Upper lobe of left lung (tissue), 6 donors: ENCODE measurements at regions not wholly inside any gene's neighbourhood (a gene's known extent, or its start where the extent isn't known, plus 50 kb on each side); places are given as distances from the start of the nearest gene placed in this dataset.

Experiments
- ATAC-seq, 2 donors: fragments of 200-7000 bp; cut with Tn5 transposase; one replicate each; pipeline ENCODE4 v1.9.1; 2022; ENCODE audit warnings: mild to moderate bottlenecking in 2 of 2, moderate library complexity in 2 of 2; ENCODE audit not compliant: low FRiP score in 2 of 2
- DNase-seq, 2 donors: peaks; one replicate each; pipeline ENCODE4 v3.0.0-alpha.2; 2019 to 2020
- H3K27ac ChIP-seq, 4 donors: fragments of 200-600 bp; sonication (generic); one replicate each; pipeline ENCODE4 v1.5.1; 2016 to 2019
- H3K27me3 ChIP-seq, 4 donors: fragments of 200-600 bp; sonication (generic); one replicate each; pipeline ENCODE4 v1.5.1; 2017 to 2019
- H3K36me3 ChIP-seq, 4 donors: fragments of 200-600 bp; sonication (generic); one replicate each; pipeline ENCODE4 v1.5.1; 2016 to 2019
- H3K4me1 ChIP-seq, 4 donors: fragments of 200-600 bp; sonication (generic); one replicate each; pipeline ENCODE4 v1.5.1; 2018 to 2019
- H3K4me3 ChIP-seq, 4 donors: fragments of 200-600 bp; sonication (generic); one replicate each; pipeline ENCODE4 v1.5.1; 2017 to 2019; ENCODE audit warnings: mild to moderate bottlenecking in 2 of 4, moderate library complexity in 1 of 4
- H3K9me3 ChIP-seq, 4 donors: fragments of 200-600 bp; sonication (generic); one replicate each; pipeline ENCODE4 v1.5.1; 2018 to 2019
- EP300 ChIP-seq, 4 donors: sonication (generic); formaldehyde crosslinking; IDR thresholded peaks; one replicate each; pipeline ENCODE4 v1.5.1; 2017; ENCODE audit warnings: antibody characterized with exemption in 4 of 4, control low read depth in 2 of 4
- POLR2A ChIP-seq, 4 donors: fragments of 450-650 bp; IDR thresholded peaks; one replicate each; pipeline ENCODE4 v1.5.1; 2016 to 2017; ENCODE audit warnings: antibody characterized with exemption in 4 of 4, mild to moderate bottlenecking in 2 of 4
- POLR2AphosphoS5 ChIP-seq, 2 donors: sonication (generic); formaldehyde crosslinking; IDR thresholded peaks; one replicate each; pipeline ENCODE4 v1.5.1; 2017; ENCODE audit warnings: antibody characterized with exemption in 2 of 2
- WGBS, 2 donors: methylation state at CpG; one replicate each; pipeline ENCODE4 v1.1.5; 2017 to 2018; 5-methylcytosine and 5-hydroxymethylcytosine counted together
- TF ChIP-seq, protein P1 (sequence below), 6 experiments: fragments of 450-650 bp in 4 of 6; fragments of 200-600 bp in 2 of 6; sonication (generic) in 2 of 6; IDR thresholded peaks; one replicate each; pipeline ENCODE4 v1.5.1; 2016 to 2019; ENCODE audit warnings: antibody characterized with exemption in 6 of 6
- donor health status: DM: no; HTN: no; CAD: no; lungs with moderate emphysema.
- donor health status: DM: no; HTN: yes; CAD: no; lungs with severe emphysema.

DNA sequence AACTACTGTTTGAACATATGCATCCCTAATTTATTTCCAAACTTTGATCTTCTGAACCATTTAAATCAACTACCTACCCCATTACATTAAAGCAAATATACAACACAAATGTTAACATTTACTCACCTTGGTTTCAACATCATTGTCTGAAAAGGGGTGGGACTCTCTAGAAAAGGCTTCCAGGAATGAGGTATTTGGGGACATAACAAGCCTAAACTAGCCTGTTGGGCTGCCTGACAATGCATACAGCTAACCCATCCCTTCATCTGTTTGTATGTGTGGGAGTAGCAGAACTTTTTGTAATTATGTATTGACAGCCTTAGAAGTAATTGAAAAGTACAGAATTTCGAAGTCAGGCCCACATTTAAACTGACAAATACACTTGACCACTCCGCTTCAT lies 2225.9 kb upstream of the C9orf72 start:
- ATAC-seq = no peak
- no peaks in the 10 kb centered on the region for H3K9me3 ChIP-seq
- WGBS, 2 donors = 66 to 70% methylated on average over 2 of the region's 2 CpGs
- no peak for TF ChIP-seq POLR2AphosphoS5 (IDR thresholded peaks at IDR 0.05)
- no peak for TF ChIP-seq EP300 (IDR thresholded peaks at IDR 0.05)
- TF ChIP-seq, protein P1, sequence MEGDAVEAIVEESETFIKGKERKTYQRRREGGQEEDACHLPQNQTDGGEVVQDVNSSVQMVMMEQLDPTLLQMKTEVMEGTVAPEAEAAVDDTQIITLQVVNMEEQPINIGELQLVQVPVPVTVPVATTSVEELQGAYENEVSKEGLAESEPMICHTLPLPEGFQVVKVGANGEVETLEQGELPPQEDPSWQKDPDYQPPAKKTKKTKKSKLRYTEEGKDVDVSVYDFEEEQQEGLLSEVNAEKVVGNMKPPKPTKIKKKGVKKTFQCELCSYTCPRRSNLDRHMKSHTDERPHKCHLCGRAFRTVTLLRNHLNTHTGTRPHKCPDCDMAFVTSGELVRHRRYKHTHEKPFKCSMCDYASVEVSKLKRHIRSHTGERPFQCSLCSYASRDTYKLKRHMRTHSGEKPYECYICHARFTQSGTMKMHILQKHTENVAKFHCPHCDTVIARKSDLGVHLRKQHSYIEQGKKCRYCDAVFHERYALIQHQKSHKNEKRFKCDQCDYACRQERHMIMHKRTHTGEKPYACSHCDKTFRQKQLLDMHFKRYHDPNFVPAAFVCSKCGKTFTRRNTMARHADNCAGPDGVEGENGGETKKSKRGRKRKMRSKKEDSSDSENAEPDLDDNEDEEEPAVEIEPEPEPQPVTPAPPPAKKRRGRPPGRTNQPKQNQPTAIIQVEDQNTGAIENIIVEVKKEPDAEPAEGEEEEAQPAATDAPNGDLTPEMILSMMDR (IDR thresholded peaks at IDR 0.05) = no peak
- TF ChIP-seq POLR2A (IDR thresholded peaks at IDR 0.05) = no peak
- no peak for DNase-seq
- no peaks in the 10 kb centered on the region for H3K27me3 ChIP-seq
- H3K27ac ChIP-seq = no peak overlapping the region
- H3K4me1 ChIP-seq = no peaks in the 10 kb centered on the region
- H3K4me3 ChIP-seq = no peak overlapping the region
- no peaks in the 10 kb centered on the region for H3K36me3 ChIP-seq

DNA sequence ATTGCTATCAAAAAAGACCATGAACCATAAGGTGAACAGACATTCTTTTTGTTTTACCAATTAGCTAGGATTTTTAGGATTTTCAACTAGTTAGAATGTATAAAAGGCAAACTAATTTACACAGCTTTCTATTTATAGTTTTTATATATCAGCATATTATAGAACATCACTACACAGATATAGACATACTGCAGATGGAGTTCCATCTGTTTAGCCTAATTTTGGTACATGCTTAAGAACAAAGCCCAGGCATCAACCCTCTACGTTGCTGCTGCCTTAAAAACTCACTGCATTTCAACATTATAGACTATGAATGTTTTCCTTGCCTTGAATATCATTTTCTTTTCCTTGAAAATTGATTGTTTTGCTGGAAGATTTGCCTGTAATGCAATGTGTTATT lies 2227.5 kb upstream of the C9orf72 start:
- Histone ChIP-seq H3K27me3 (no peaks in the 10 kb centered on the region), H3K4me3 (no peak overlapping the region), H3K9me3 (no peaks in the 10 kb centered on the region), H3K36me3 (no peaks in the 10 kb centered on the region), H3K27ac (no peak overlapping the region), H3K4me1 (no peaks in the 10 kb centered on the region)
- 49 to 62% methylated on average over 1 of the region's 1 CpG for WGBS, 2 donors
- DNase-seq (no peak), ATAC-seq (no peak)
- TF ChIP-seq, protein P1 (IDR thresholded peaks at IDR 0.05) = no peak
- TF ChIP-seq EP300 (IDR thresholded peaks at IDR 0.05) = no peak

DNA sequence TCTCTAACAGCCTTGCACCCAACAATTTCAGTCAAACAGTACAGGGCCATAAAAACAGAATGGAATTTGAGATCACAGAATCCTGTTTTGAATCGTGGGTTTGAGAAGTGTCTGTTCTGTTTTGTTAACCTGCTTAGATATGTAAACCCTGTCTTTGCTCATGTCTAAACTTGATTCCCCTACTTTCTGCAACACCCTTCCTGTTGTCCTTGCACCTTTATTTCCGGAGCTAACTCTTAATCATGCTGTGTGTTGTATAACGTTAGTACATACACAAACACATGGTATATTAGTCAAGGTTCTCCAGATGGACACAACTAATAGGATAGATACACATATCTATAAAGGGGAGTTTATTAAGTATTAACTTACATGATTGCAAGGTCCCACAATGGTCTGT lies 2229.2 kb upstream of the C9orf72 start:
- H3K27ac ChIP-seq = no peak overlapping the region
- DNase-seq = no peak
- ATAC-seq = no peak
- H3K36me3 ChIP-seq = no peaks in the 10 kb centered on the region
- no peak overlapping the region for H3K4me3 ChIP-seq
- H3K9me3 ChIP-seq = no peaks in the 10 kb centered on the region
- 75 to 76% methylated on average over 3 of the region's 3 CpGs for WGBS, 2 donors
- TF ChIP-seq POLR2AphosphoS5 (IDR thresholded peaks at IDR 0.05) (no peak), POLR2A (IDR thresholded peaks at IDR 0.05) (no peak), EP300 (IDR thresholded peaks at IDR 0.05) (no peak)
- TF ChIP-seq, protein P1 (IDR thresholded peaks at IDR 0.05) = no peak
- H3K27me3 ChIP-seq = no peaks in the 10 kb centered on the region
- no peaks in the 10 kb centered on the region for H3K4me1 ChIP-seq

DNA sequence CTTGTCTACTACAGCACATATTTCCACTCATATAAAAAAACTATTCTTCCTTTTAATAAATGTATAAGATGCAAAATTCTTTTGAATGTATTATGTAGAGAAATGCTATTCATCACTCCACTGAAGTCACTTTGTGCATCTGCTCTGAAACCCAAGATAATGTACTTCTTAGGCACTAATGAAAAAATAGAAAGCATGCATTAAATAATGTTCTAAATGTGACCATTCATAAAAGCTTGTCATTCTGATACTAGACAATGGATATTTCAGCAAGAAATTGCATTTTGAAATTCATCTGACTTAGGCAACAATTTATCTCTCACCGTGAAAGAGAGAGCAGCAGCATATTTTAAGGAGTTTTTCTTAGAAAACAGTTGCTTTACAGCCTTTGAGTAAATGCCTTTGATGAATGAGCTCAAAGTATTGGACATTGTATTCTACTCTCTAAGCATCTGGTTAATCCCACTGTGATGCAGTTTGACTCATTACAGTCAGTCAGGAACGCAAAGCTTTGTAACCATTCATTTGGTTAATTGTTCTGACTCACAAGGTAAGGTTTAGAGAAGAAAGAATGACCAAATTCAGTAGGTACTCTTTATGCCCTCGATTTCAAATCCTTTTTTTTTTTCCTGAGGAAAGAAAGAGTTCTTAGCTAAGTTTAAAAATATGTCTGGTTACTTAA lies 2233.8 kb upstream of the C9orf72 start:
- ATAC-seq (no peak), DNase-seq (no peak)
- H3K4me1 ChIP-seq = no peaks in the 10 kb centered on the region
- no peak for TF ChIP-seq POLR2A (IDR thresholded peaks at IDR 0.05)
- TF ChIP-seq, protein P1 (IDR thresholded peaks at IDR 0.05) = no peak
- no peak for TF ChIP-seq EP300 (IDR thresholded peaks at IDR 0.05)
- no peak for TF ChIP-seq POLR2AphosphoS5 (IDR thresholded peaks at IDR 0.05)
- 58 to 67% methylated on average over 3 of the region's 3 CpGs for WGBS, 2 donors
- H3K36me3 ChIP-seq = no peaks in the 10 kb centered on the region
- no peaks in the 10 kb centered on the region for H3K27me3 ChIP-seq
- H3K27ac ChIP-seq = no peak overlapping the region
- peaks cover 0 to 7% (median 0%) of the 10 kb centered on the region in 4 donors for H3K9me3 ChIP-seq
- no peak overlapping the region for H3K4me3 ChIP-seq
